ENCODE measurements at regions not wholly inside any gene's neighbourhood (a gene's known extent, or its start where the extent isn't known, plus 50 kb on each side); places are given as distances from the start of the nearest gene placed in this dataset.

DNA sequence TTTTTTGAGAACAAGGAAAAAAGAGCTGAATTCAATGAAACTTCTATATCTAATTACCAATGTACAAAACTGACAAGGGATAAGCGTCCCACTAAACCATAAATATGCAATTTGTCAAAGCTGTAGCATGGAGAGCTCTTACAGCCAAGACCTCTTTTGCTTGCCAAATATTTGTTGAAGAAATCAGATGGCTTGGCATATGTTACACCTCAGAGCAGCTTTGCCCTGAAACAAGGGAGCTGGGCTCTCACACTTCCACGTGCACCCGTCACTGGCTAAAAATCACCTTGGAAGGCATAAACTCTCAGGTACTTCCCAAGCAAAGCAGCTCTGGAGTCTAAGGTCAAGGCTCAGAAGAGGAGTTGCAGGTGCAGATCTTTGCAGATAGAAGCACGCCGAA is 324.7 kb upstream of the SLCO3A1 start:
- POLR2A ChIA-PET = interaction anchor here (2.4 kb wide), 1 partner anchor 10 kb away, joined by 6 read pairs; no protein-coding TSS in a partner anchor
- in situ Hi-C loops (cut with MboI) = no loop called here
- BruUV-seq (replicated peaks) = no TSS peak
- DNase-seq (ENCODE audit: extremely low read depth in 1 of 4, low spot score in 3 of 4) (no peak), ATAC-seq (no peak), FAIRE-seq (no peak)
- intact Hi-C loops (cut with micrococcal nuclease) = no loop called here
- no peak overlapping the region for H3K4me2 ChIP-seq (ENCODE audit: insufficient read depth, low read length)
- H3K79me2 ChIP-seq (ENCODE audit: control insufficient read depth, insufficient read depth, low read length) = no peaks in the 10 kb centered on the region
- H3K4me3 ChIP-seq = no peak overlapping the region
- H3K9ac ChIP-seq (ENCODE audit: insufficient read depth in 1 of 2, low read depth in 2 of 2, low read length in 2 of 2) = no peak overlapping the region
- TF ChIP-seq ZNF445 (CRISPR knock-in tag; IDR thresholded peaks at IDR 0.05; ENCODE audit: low read depth) = no peak
- TF ChIP-seq NR2C1 (IDR thresholded peaks at IDR 0.05) = no peak
- TF ChIP-seq NR2C1 (tag; IDR thresholded peaks at IDR 0.05) = no peak
- no peaks in the 10 kb centered on the region for H3K9me1 ChIP-seq (ENCODE audit: control insufficient read depth, insufficient read depth, low read length)
- H3K36me3 ChIP-seq (ENCODE audit: control insufficient read depth, insufficient read depth, low read length) = no peaks in the 10 kb centered on the region
- H3K27me3 ChIP-seq (ENCODE audit: control insufficient read depth in 2 of 2, insufficient read depth in 2 of 2, low read length in 2 of 2) = peaks cover 13 to 19% of the 10 kb centered on the region in 2 experiments; a peak in 3 of 5 replicates
- H3K4me1 ChIP-seq (replicated peaks in 1 of 2; ENCODE audit: control insufficient read depth in 2 of 2, insufficient read depth in 2 of 2, low read length in 2 of 2) = no peaks in the 10 kb centered on the region
- no peaks in the 10 kb centered on the region for H4K20me1 ChIP-seq (replicated peaks; ENCODE audit: control insufficient read depth, insufficient read depth, low read length)
- H3K9me3 ChIP-seq (replicated peaks; ENCODE audit: control insufficient read depth, insufficient read depth, low read depth, low read length) = no peaks in the 10 kb centered on the region
- H2AFZ ChIP-seq (ENCODE audit: low read depth, low read length) = no peak overlapping the region
- no peak overlapping the region for H3K27ac ChIP-seq (ENCODE audit: extremely low read depth, low read depth, low read length)
- CTCF ChIA-PET (ENCODE audit: low intra/inter-chr PET ratio) = interaction anchor here (1.0 kb wide), 1 partner anchor 224 kb away, joined by 3 read pairs; no protein-coding TSS in a partner anchor
- 0% methylated on average over 5 of the region's 5 CpGs for WGBS (ENCODE audit: insufficient coverage, low coverage, missing lambda C conversion rate)

DNA sequence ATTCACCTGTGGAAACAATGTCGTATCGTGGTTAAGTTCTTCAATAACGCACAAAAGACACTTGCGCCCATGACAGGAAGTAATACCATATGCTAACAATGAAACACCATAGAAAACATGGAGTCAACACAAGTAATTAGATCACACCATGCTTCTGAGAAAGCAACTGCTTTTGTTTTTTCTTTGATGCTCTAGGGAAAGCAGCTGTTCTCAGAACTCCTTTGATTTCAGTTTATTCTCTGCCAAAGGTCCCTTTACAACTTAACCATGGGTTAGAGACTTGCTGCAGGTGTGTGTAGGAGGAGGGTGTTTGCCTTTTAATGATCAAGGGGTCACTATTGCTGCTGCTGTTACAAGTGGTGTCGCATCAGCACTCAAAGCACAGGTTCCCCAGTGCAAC is 324.0 kb upstream of the SLCO3A1 start:
- FAIRE-seq = no peak
- H3K36me3 ChIP-seq (ENCODE audit: control insufficient read depth, insufficient read depth, low read length) = no peaks in the 10 kb centered on the region
- intact Hi-C loops (cut with micrococcal nuclease) (no loop called here), in situ Hi-C loops (cut with MboI) (no loop called here)
- H2AFZ ChIP-seq (ENCODE audit: low read depth, low read length) = no peak overlapping the region
- DNase-seq (ENCODE audit: extremely low read depth in 1 of 4, low spot score in 3 of 4) = no peak
- no peak overlapping the region for H3K27ac ChIP-seq (ENCODE audit: extremely low read depth, low read depth, low read length)
- no peaks in the 10 kb centered on the region for H3K79me2 ChIP-seq (ENCODE audit: control insufficient read depth, insufficient read depth, low read length)
- peaks cover 13 to 19% of the 10 kb centered on the region in 2 experiments; a peak in 3 of 5 replicates for H3K27me3 ChIP-seq (ENCODE audit: control insufficient read depth in 2 of 2, insufficient read depth in 2 of 2, low read length in 2 of 2)
- CTCF ChIA-PET (ENCODE audit: low intra/inter-chr PET ratio) = interaction anchor here (1.0 kb wide), 1 partner anchor 225 kb away, joined by 3 read pairs; no protein-coding TSS in a partner anchor
- H3K9me3 ChIP-seq (replicated peaks; ENCODE audit: control insufficient read depth, insufficient read depth, low read depth, low read length) = no peaks in the 10 kb centered on the region
- WGBS (ENCODE audit: insufficient coverage, low coverage, missing lambda C conversion rate) = 1% methylated on average over 5 of the region's 5 CpGs
- H3K4me2 ChIP-seq (ENCODE audit: insufficient read depth, low read length) = no peak overlapping the region
- ATAC-seq = no peak
- no peaks in the 10 kb centered on the region for H3K9me1 ChIP-seq (ENCODE audit: control insufficient read depth, insufficient read depth, low read length)
- POLR2A ChIA-PET = interaction anchor here (2.4 kb wide), 1 partner anchor 10 kb away, joined by 6 read pairs; no protein-coding TSS in a partner anchor
- no peaks in the 10 kb centered on the region for H4K20me1 ChIP-seq (replicated peaks; ENCODE audit: control insufficient read depth, insufficient read depth, low read length)
- H3K4me1 ChIP-seq (replicated peaks in 1 of 2; ENCODE audit: control insufficient read depth in 2 of 2, insufficient read depth in 2 of 2, low read length in 2 of 2) = no peaks in the 10 kb centered on the region
- no peak overlapping the region for H3K4me3 ChIP-seq
- BruUV-seq (replicated peaks) = no TSS peak
- H3K9ac ChIP-seq (ENCODE audit: insufficient read depth in 1 of 2, low read depth in 2 of 2, low read length in 2 of 2) = no peak overlapping the region
- no peak for TF ChIP-seq ETV6 (IDR thresholded peaks at IDR 0.05; ENCODE audit: borderline replicate concordance in 1 of 2, low read depth in 2 of 2, low read length in 1 of 2)
- TF ChIP-seq ETV6 (CRISPR knock-in tag; IDR thresholded peaks at IDR 0.05; ENCODE audit: borderline replicate concordance) = no peak
- TF ChIP-seq, protein P1, sequence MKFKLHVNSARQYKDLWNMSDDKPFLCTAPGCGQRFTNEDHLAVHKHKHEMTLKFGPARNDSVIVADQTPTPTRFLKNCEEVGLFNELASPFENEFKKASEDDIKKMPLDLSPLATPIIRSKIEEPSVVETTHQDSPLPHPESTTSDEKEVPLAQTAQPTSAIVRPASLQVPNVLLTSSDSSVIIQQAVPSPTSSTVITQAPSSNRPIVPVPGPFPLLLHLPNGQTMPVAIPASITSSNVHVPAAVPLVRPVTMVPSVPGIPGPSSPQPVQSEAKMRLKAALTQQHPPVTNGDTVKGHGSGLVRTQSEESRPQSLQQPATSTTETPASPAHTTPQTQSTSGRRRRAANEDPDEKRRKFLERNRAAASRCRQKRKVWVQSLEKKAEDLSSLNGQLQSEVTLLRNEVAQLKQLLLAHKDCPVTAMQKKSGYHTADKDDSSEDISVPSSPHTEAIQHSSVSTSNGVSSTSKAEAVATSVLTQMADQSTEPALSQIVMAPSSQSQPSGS (CRISPR knock-in tag; IDR thresholded peaks at IDR 0.05) = no peak
- TF ChIP-seq, protein P2, sequence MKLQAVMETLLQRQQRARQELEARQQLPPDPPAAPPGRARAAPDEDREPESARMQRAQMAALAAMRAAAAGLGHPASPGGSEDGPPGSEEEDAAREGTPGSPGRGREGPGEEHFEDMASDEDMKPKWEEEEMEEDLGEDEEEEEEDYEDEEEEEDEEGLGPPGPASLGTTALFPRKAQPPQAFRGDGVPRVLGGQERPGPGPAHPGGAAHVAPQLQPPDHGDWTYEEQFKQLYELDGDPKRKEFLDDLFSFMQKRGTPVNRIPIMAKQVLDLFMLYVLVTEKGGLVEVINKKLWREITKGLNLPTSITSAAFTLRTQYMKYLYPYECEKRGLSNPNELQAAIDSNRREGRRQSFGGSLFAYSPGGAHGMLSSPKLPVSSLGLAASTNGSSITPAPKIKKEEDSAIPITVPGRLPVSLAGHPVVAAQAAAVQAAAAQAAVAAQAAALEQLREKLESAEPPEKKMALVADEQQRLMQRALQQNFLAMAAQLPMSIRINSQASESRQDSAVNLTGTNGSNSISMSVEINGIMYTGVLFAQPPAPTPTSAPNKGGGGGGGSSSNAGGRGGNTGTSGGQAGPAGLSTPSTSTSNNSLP (IDR thresholded peaks at IDR 0.05; ENCODE audit: borderline replicate concordance, low read depth, low read length) = no peak
- no peak for TF ChIP-seq RFX7 (CRISPR knock-in tag; IDR thresholded peaks at IDR 0.05)
- TF ChIP-seq, protein P3, sequence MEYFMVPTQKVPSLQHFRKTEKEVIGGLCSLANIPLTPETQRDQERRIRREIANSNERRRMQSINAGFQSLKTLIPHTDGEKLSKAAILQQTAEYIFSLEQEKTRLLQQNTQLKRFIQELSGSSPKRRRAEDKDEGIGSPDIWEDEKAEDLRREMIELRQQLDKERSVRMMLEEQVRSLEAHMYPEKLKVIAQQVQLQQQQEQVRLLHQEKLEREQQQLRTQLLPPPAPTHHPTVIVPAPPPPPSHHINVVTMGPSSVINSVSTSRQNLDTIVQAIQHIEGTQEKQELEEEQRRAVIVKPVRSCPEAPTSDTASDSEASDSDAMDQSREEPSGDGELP (CRISPR knock-in tag; IDR thresholded peaks at IDR 0.05; ENCODE audit: borderline replicate concordance) = no peak
- no peak for TF ChIP-seq TARDBP (IDR thresholded peaks at IDR 0.05)
- no peak for TF ChIP-seq KLF6 (CRISPR knock-in tag; IDR thresholded peaks at IDR 0.05; ENCODE audit: borderline replicate concordance)
